22Rv1 (cell line): ENCODE measurements at regions not wholly inside any gene's neighbourhood (a gene's known extent, or its start where the extent isn't known, plus 50 kb on each side); places are given as distances from the start of the nearest gene placed in this dataset.
"Not testable (repeated sequence)": the region's sequence is repeated elsewhere in the genome, so short reads cannot be mapped to it uniquely, and the experiment has no call there.

Source experiments
- H3K27ac ChIP-seq: fragments of 450-650 bp; 2 replicates; pipeline ENCODE4 v1.5.1; 2017
- ZFX ChIP-seq: fragments of 450-650 bp; IDR thresholded peaks from 2 replicates; pipeline ENCODE4 v1.6.1; 2017; ENCODE audit warnings: antibody characterized with exemption, borderline replicate concordance
- TF ChIP-seq, protein P1 (sequence below): fragments of 450-650 bp; IDR thresholded peaks from 2 replicates; pipeline ENCODE4 v1.5.1; 2017; ENCODE audit warnings: mild to moderate bottlenecking

DNA sequence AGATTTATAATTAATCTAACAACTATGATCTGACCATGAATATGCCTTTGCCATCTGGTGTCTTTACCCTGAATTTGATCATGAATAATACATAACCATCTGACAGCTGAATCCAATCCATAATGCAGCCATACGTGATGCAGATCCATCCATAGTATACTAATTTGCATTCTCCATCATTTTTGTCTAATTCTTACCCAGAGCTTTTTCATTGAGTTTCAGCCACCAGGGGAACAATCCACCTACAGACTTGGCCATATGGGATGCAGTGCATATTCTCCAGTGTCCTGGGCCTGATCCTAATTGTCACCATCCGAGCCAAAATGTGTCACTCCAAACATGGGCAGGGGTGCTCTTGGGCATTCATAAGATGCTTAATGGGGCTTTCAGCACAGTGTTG lies 227.2 kb upstream of the CRIM1 start:
- H3K27ac ChIP-seq: no peak overlapping the region
- TF ChIP-seq ZFX: no peak
- TF ChIP-seq, protein P1, sequence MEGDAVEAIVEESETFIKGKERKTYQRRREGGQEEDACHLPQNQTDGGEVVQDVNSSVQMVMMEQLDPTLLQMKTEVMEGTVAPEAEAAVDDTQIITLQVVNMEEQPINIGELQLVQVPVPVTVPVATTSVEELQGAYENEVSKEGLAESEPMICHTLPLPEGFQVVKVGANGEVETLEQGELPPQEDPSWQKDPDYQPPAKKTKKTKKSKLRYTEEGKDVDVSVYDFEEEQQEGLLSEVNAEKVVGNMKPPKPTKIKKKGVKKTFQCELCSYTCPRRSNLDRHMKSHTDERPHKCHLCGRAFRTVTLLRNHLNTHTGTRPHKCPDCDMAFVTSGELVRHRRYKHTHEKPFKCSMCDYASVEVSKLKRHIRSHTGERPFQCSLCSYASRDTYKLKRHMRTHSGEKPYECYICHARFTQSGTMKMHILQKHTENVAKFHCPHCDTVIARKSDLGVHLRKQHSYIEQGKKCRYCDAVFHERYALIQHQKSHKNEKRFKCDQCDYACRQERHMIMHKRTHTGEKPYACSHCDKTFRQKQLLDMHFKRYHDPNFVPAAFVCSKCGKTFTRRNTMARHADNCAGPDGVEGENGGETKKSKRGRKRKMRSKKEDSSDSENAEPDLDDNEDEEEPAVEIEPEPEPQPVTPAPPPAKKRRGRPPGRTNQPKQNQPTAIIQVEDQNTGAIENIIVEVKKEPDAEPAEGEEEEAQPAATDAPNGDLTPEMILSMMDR: no peak

DNA sequence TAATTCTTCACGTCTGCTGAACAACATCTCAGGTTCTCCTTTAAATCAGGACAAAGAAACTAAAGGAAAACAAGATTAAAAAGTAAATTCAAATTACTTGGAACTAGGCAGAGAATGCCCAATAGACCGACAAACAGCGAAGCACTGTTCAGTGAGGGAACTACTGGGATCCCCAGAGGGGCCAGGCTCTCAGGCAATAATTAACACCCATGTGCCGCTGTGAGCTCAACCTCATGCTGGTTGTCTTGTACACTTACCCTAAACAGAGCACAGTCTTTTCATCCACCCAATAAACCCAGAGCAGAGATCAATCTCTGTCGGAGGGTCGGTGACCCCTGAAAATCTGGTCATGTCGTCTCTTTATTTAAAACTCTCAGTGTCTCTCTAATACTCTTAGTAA lies 229.9 kb upstream of the CRIM1 start:
- no peak overlapping the region for H3K27ac ChIP-seq
- TF ChIP-seq ZFX: no peak
- TF ChIP-seq, protein P1: no peak

DNA sequence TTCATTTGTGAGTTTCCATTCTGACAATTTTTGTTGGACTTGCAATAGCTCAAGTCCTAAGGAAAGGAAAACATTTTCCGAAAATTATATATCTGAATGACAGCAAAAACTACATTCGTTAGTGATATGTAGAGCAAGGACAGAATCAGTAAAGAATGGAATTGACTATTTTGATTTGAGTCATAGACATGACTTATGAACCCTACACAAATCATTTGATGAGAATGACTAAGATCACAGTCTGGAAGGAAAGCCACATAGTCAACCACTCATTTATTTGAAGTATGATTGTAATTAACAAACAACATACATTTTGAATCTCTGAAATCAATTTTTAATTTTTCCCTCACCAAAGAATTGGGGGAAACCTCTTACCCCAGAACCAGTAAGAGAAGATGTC lies 231.6 kb upstream of the CRIM1 start:
- no peak overlapping the region for H3K27ac ChIP-seq
- TF ChIP-seq, protein P1: no peak
- TF ChIP-seq ZFX: no peak

DNA sequence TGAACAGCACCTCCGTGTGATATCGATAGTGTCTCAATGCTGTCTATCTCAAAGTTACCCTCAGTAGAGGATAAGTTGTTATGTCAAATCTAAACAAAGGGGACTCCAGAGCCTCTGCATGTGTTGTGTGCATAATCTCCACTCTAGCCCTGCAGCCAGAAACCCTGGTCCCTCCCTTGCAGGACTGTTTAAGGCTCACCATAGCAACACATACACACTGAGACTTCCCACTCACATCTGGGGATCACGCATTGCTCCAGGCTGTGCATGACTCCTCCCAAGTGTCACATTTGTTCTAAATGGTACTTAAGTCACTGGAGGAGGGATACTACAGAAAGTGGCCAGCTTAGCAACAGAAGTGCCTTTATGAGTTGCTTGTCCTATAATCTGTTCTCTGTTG lies 258.6 kb upstream of the CRIM1 start:
- H3K27ac ChIP-seq: no peak overlapping the region
- TF ChIP-seq ZFX: no peak
- TF ChIP-seq, protein P1: no peak

DNA sequence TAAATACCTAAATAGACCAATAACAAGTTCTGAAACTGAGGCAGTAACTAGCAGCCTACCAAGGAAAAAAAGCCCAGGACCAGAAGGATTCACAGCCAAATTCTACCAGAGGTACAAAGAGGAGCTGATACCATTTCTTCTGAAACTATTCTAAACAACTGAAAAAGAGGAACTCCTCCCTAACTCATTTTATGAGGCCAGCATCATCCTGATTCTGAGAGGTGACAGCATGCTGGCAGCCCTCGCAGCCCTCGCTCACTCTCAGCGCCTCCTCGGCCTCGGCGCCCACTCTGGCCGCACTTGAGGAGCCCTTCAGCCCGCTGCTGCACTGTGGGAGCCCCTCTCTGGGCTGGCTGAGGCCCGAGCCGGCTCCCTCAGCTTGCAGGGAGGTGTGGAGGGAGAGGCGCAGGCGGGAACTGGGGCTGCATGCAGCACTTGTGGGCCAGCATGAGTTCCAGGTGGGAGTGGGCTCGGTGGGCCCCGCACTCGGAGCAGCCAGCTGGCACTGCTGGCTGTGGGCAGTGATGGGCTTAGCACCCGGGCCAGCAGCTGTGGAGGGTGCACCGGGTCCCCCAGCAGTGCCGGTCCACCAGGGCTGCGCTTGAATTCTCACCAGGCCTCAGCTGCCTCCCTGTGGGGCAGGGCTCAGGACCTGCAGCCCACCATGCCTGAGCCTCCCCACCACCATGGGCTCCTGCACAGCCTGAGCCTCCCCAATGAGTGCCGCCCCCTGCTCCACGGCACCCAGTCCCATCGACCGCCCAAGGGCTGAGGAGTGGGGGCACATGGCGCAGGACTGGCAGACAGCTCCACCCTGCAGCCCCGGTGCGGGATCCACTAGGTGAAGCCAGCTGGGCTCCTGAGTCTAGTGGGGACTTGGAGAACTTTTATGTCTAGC lies 263.5 kb upstream of the CRIM1 start:
- H3K27ac ChIP-seq: not testable (repeated sequence)

DNA sequence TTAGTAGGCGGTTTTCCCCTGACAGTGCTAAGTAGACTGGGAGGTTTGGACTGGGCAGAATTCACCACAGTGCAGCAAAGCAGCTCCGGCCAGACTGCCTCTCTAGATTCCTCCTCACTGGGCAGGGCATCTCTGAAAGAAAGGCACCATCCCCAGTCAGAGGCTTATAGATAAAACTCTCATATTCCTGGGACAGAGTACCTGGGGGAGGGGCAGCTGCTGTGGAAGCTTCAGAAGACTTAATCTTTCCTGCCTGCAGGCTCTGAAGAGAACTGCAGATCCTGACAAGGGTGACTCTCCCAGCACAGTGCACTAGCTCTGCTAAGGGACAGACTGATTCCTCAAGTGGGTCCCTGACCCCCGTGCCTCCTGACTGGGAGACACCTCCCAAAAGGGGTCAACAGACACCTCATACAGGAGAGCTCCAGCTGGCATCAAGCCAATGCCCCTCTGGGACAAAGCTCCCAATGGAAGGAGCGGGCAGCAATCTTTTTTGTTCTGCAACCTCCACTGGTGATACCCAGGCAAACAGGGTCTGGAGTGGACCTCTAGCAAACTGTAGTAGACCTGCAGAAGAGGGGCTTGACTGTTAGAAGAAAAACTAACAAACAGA lies 266.8 kb upstream of the CRIM1 start:
- TF ChIP-seq ZFX: no peak
- TF ChIP-seq, protein P1: no peak
- no peak overlapping the region for H3K27ac ChIP-seq

DNA sequence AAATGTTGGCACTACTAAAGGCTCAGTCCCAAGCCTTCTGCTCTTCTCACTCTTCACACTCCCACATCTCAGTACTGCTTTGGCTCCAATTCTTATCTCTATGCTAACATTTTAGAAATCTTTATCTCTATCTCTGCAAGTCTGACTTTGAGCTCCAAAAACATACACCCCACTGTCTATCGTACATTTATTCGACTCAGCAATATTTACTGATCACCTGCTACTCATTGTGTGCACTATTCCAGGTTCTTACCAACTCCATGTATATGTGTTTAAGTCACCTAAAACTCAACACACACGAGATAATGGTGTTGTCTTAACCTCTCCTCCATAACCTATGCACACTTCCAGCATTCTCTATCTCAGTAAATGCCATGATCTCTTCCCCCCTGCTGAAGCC lies 268.2 kb upstream of the CRIM1 start:
- TF ChIP-seq, protein P1: no peak
- TF ChIP-seq ZFX: no peak
- H3K27ac ChIP-seq: no peak overlapping the region

DNA sequence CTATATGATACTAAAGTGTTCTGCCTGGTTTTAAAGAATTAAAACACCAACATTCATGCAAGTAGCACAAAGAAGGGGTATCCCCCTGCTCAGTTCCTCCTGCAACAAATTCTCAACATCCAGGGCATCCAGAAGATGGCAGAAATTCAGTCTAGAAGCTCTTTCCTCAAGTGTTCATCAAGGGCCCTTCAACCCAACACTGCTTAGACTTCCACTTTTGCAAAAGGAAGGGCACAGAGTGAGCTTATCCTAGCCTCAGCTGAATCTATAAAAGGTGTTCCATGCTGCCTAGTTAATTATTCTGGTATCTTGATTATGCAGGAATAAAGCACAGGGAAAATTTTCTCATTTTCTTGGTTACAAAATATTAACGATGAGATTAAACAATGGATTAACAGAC lies 275.8 kb upstream of the CRIM1 start:
- no peak overlapping the region for H3K27ac ChIP-seq
- no peak for TF ChIP-seq ZFX
- TF ChIP-seq, protein P1: no peak
